Renal cortical epithelial cell (primary cell): ENCODE measurements at regions not wholly inside any gene's neighbourhood (a gene's known extent, or its start where the extent isn't known, plus 50 kb on each side); places are given as distances from the start of the nearest gene placed in this dataset.
"Not testable (repeated sequence)": the region's sequence is repeated elsewhere in the genome, so short reads cannot be mapped to it uniquely, and the experiment has no call there.

ENCODE experiments used
- DNase-seq: peaks from one replicate; pipeline ENCODE4 v3.0.0-alpha.2; 2011; ENCODE audit warnings: low read depth

DNA sequence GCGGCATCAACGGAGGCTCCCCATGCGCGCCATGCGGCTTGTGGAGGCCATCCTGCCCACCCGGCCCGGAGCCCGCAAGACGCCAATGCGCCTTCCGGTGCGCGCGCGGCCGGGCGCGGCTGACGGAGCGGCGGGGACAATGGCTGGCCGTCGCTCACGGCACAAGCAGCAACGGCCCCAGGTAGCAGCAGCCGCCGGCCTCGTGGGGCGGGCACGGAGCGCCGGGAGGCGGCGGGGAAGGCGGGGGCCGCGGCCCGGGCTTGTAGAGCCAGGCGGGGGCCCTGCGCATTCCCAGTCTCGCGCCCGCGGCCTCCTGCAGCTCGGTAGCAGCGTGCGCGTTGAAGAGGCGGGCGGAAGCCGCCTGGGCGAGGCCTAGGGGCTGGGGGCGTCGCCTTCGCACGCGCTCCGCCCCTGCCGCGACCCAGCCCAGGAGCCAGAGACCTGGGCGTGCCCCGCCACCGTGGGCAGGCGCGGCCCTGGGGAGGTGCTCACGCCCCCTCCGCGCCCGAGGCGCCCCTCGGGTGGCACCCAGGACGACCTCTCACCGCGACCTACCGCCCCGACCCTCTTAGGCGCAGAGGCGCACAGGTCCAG lies 207.1 kb upstream of the PRKX start:
- DNase-seq: not testable (repeated sequence)

DNA sequence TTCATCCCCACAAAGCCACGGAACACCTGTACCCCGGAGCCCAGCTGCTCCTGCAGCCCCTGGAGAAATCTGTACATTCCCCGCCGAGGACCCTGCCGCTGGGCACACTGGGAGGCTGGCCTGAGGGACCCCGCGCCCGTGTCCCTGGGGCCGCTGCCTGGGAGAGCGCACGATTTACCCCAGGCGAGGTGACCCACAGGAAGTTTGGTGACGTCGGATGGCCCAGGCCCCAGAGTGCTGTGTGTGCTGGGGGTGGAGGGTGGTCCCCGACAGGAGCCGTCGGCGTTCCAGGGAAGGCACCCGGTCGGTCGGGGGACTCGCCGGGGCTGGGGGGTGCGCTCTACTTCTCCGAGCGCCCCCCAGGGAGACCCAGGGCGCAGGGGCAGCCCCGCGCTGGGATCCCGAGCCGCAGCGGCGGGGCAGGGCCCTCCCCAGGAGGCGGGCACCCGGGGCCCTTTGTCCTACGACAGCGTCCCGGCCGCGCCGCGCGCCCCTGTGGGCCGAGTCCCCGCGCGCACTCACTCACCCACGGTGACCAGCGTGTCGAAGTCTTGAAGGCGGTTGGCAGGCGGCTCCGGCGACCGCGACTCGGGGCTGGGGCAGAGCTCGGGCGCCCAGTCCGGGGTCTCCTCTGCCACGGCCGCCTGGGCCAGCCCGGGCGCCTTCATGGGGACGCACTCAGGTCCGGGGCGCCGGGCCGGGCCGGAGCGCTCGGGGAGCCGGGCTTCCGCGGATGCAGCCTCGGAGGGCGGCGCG lies 206.4 kb upstream of the PRKX start:
- DNase-seq: not testable (repeated sequence)

DNA sequence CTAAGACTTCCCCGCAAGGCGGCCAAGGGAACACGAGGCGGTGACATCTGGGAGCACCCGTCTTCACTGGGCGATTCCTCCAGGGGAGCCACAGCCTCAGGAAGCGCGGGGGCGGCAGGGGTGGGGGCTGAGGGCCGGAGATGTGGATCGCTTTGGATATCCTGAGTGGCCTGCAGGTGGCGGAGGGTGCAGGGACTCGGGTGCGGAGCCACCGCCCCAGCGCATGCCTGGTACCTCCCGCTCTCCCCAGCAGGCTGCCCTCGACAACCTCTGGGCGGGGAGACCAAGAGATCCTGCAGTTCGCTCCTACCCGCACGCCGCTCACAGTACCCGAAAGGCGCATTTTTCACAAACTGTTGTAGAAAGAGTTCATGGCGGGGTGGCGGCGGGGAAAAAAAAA lies 201.4 kb upstream of the PRKX start:
- DNase-seq: not testable (repeated sequence)

DNA sequence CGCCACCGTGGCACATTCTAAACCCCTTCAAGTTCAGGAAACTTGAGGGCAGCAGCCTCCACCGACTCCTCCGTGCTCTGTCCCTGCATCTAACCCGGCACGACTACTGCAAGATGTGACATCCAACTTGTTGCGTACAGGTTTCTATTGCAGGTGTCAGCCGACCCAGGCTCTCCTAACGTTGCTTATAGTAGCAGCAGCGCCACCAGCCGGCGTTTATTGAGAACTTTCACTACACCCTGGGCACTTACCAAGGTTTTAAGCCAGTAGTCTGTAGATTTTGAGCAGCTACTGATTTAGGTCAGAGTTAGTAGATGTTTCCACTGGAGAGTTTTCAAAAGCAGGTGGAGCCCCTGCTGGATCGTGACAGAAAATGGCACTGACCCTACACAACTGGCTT lies 200.6 kb upstream of the PRKX start:
- not testable (repeated sequence) for DNase-seq

DNA sequence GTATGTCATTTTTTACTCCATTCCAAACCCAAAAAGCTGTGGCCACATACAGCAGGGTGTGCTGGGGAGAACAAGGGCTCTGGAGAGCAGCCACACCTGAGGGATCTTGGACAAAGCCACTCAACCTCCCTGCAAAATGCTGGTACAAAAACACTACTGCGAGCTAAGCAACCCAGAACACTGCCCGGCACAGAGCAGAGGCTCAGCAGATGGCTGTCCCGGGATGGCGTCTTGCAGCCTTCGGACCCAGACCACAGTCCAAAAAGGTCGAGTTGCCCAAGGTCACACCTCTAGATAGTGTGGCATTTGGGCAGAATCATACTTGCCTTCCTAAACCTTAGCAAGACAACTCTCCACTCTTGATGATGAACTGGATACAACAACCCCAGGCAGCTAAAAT lies 197.6 kb upstream of the PRKX start:
- not testable (repeated sequence) for DNase-seq

DNA sequence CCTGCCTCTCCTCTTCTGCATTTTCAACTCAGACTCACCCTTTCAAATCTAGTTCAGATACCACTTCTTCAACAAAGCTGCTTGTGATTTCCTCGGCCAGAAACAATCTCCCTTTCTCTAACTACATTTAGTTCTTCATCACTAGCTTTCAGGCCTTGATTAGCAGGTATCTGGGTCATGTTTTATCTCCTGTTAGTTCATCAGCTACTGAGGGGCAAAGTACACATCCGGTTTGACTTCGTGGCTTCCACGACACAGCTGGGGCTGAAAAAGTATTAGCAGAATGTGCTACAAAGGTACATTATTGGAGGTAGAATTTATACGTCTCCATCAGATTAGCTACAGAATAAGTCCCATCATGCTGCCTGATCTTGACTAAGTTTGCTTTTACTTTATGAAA lies 197.2 kb upstream of the PRKX start:
- not testable (repeated sequence) for DNase-seq

GRCh38 chrX:3905522-3906258 lies 192.2 kb upstream of the PRKX start:
- DNase-seq: not testable (repeated sequence)

DNA sequence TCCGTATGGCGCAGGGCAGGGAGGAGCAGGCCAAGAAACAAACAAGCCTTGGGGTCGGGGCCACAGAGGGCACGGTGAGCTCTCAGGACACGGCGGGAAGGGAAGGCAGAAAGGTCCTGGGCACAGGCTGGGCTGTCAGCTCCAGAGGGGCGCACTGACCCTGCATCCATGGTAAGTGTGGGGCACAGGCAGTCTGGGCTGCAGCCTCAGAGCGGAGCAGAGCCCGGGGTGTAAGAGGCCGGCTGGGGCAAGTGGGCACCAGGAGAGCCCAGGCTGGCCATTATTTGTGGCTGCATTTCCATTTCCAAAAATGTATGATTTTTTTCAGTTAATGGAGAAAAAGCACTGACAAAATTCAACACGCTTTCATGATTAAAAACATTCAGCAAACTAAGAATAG lies 188.8 kb upstream of the PRKX start:
- not testable (repeated sequence) for DNase-seq

GRCh38 chrX:3896755-3897154 lies 183.3 kb upstream of the PRKX start:
- not testable (repeated sequence) for DNase-seq

DNA sequence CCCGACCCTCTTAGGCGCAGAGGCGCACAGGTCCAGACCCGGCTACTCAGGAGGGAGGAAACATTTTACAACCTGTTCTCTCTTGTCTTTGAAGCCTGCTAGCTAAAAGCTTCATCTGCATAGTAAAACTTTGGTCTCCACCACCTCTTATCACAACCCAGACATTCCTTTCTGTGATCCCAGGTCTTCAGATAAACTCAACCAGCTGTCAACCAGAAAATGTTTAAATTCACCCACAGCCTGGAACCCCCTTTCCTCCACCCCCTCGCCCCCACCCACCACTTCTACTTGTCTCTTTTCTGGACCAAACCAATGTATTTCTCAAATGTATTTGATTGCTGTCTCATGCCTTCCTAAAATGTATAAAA lies 169.1 kb upstream of the PRKX start:
- not testable (repeated sequence) for DNase-seq

GRCh38 chrX:3881898-3882552 lies 168.6 kb upstream of the PRKX start:
- DNase-seq: not testable (repeated sequence)

- not testable (repeated sequence) for DNase-seq
These were observed 167.9 kb upstream of the PRKX start for GRCh38 chrX:3881255-3881895.

- not testable (repeated sequence) for DNase-seq
These were observed 162.9 kb upstream of the PRKX start for GRCh38 chrX:3876393-3876792.

DNA sequence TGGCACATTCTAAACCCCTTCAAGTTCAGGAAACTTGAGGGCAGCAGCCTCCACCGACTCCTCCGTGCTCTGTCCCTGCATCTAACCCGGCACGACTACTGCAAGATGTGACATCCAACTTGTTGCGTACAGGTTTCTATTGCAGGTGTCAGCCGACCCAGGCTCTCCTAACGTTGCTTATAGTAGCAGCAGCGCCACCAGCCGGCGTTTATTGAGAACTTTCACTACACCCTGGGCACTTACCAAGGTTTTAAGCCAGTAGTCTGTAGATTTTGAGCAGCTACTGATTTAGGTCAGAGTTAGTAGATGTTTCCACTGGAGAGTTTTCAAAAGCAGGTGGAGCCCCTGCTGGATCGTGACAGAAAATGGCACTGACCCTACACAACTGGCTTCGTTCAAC lies 162.2 kb upstream of the PRKX start:
- not testable (repeated sequence) for DNase-seq

DNA sequence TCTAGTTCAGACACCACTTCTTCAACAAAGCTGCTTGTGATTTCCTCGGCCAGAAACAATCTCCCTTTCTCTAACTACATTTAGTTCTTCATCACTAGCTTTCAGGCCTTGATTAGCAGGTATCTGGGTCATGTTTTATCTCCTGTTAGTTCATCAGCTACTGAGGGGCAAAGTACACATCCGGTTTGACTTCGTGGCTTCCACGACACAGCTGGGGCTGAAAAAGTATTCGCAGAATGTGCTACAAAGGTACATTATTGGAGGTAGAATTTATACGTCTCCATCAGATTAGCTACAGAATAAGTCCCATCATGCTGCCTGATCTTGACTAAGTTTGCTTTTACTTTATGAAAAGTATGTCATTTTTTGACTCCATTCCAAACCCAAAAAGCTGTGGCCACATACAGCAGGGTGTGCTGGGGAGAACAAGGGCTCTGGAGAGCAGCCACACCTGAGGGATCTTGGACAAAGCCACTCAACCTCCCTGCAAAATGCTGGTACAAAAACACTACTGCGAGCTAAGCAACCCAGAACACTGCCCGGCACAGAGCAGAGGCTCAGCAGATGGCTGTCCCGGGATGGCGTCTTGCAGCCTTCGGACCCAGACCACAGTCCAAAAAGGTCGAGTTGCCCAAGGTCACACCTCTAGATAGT lies 158.9 kb upstream of the PRKX start:
- DNase-seq: not testable (repeated sequence)

DNA sequence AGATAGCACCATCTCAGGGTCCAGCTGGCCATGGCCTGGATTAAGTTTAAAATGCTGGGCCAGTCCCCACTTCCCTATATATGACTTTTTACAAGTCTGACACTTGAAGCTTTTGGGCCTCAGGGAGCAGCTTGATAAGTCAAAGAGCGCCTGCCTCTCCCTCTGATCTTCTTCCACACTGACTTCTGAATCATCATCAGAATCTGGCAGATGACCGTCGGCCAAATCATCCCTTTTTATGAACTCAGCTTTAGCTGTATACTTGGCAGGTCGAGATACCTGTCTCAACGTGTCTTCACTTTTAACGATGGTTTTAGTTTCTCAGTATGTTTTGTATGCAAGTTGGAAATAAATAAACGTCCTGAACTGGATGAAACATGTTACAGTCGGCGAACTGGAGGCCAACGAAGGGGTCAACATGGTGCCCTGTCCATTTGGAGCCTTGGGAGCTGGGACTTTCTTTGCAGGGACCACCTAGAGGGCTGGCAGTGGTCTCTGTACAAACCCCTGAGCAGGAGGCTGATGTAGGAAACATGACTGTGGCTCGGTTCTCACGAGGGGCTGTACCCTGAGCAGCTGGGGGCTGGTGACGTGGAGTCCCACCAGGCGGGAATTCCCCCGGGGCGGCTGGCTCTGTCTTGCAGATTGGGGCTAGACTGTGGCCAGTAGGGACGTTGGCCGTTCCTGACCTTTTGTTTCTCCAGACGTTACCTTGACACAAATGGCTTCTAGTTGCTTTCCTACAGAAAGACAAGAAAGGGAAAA lies 153.8 kb upstream of the PRKX start:
- not testable (repeated sequence) for DNase-seq

DNA sequence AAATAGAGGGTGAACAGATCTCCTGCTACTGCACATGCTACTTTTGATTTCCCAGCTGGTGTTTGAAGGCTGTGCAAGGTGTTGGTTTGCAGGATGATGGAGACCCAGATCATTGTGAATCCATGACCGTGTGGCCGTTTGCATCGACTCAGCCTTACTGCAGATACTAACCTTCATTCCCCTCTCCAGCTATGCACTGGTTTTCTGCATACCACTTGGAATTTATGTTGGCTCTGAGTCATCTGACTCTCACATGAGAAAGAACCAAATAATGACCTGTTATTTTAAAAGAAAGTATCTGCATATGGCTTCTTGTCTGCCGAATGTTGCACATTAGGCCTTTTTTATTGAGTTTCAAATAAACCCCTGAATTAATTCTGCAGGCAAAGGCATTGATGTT lies 144.9 kb upstream of the PRKX start:
- not testable (repeated sequence) for DNase-seq

GRCh38 chrX:3843522-3844145 lies 130.2 kb upstream of the PRKX start:
- DNase-seq: not testable (repeated sequence)

DNA sequence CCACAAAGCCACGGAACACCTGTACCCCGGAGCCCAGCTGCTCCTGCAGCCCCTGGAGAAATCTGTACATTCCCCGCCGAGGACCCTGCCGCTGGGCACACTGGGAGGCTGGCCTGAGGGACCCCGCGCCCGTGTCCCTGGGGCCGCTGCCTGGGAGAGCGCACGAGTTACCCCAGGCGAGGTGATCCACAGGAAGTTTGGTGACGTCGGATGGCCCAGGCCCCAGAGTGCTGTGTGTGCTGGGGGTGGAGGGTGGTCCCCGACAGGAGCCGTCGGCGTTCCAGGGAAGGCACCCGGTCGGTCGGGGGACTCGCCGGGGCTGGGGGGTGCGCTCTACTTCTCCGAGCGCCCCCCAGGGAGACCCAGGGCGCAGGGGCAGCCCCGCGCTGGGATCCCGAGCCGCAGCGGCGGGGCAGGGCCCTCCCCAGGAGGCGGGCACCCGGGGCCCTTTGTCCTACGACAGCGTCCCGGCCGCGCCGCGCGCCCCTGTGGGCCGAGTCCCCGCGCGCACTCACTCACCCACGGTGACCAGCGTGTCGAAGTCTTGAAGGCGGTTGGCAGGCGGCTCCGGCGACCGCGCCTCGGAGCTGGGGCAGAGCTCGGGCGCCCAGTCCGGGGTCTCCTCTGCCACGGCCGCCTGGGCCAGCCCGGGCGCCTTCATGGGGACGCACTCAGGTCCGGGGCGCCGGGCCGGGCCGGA lies 129.5 kb upstream of the PRKX start:
- not testable (repeated sequence) for DNase-seq
